ENCODE measurements at regions not wholly inside any gene's neighbourhood (a gene's known extent, or its start where the extent isn't known, plus 50 kb on each side); places are given as distances from the start of the nearest gene placed in this dataset.

GRCh38 chr2:155391613-155392130 is 693.2 kb downstream of the KCNJ3 start:
- TF ChIP-seq CTCF (IDR thresholded peaks at IDR 0.05): no peak
- no peak for TF ChIP-seq POLR2A (IDR thresholded peaks at IDR 0.05)
